Fibroblast of lung (primary cell): ENCODE measurements at regions not wholly inside any gene's neighbourhood (a gene's known extent, or its start where the extent isn't known, plus 50 kb on each side); places are given as distances from the start of the nearest gene placed in this dataset.

ENCODE experiments used
- DNase-seq, 2 donors: peaks; one replicate each; pipeline versions ENCODE4 v3.0.0 to v3.0.0-alpha.2; 2010; ENCODE audit warnings: low read depth in 2 of 2
- H2AFZ ChIP-seq: 2 replicates; pipeline ENCODE4 v1.5.1; 2012; ENCODE audit warnings: low read length, control low read depth, inconsistent platforms
- H3K27ac ChIP-seq: 2 replicates; pipeline ENCODE4 v1.5.1; 2011; ENCODE audit warnings: low read length, control low read depth; ENCODE audit not compliant: insufficient read depth
- H3K27me3 ChIP-seq: 2 replicates; pipeline ENCODE4 v1.5.1; 2011; ENCODE audit warnings: mild to moderate bottlenecking, low read length; ENCODE audit not compliant: control insufficient read depth, insufficient read depth
- H3K36me3 ChIP-seq: 2 replicates; pipeline ENCODE4 v1.5.1; 2011; ENCODE audit warnings: low read length; ENCODE audit not compliant: control insufficient read depth, insufficient read depth
- H3K4me1 ChIP-seq: 2 replicates; pipeline ENCODE4 v1.5.1; 2011; ENCODE audit warnings: low read length; ENCODE audit not compliant: control insufficient read depth, insufficient read depth; ENCODE audit errors: extremely low read depth
- H3K4me2 ChIP-seq: 2 replicates; pipeline ENCODE4 v1.5.1; 2011; ENCODE audit warnings: low read length, control low read depth; ENCODE audit not compliant: insufficient read depth; ENCODE audit errors: extremely low read depth
- H3K4me3 ChIP-seq, 4 experiments: fragments of 200-600 bp in 1 of 4; sonication (generic) in 1 of 4; replicated peaks in 1 of 4; 2 replicates each; pipeline ENCODE4 v1.5.1; 2011 to 2016; ENCODE audit warnings: low read length in 4 of 4, low read depth in 3 of 4, mild to moderate bottlenecking in 3 of 4, control low read depth in 2 of 4, inconsistent platforms in 1 of 4, mixed read lengths in 1 of 4; ENCODE audit not compliant: insufficient read depth in 1 of 4; ENCODE audit errors: control extremely low read depth in 1 of 4
- H3K79me2 ChIP-seq: 2 replicates; pipeline ENCODE4 v1.5.1; 2012; ENCODE audit warnings: mild to moderate bottlenecking, low read length, inconsistent platforms; ENCODE audit not compliant: control insufficient read depth, insufficient read depth
- H3K9ac ChIP-seq: 2 replicates; pipeline ENCODE4 v1.5.1; 2011; ENCODE audit warnings: mild to moderate bottlenecking, low read length, control low read depth; ENCODE audit not compliant: insufficient read depth
- H3K9me3 ChIP-seq: 2 replicates; pipeline ENCODE4 v1.5.1; 2012; ENCODE audit warnings: low read depth, low read length; ENCODE audit not compliant: control insufficient read depth, insufficient read depth
- H4K20me1 ChIP-seq: 2 replicates; pipeline ENCODE4 v1.5.1; 2011; ENCODE audit warnings: low read length; ENCODE audit not compliant: control insufficient read depth, insufficient read depth; ENCODE audit errors: extremely low read depth
- CTCF ChIP-seq, 2 donors: IDR thresholded peaks in 1 of 2; conservative IDR thresholded peaks in 1 of 2; 1 replicate in 1 of 2; 2 replicates in 1 of 2; pipeline ENCODE4 v1.5.1; 2011 to 2012; ENCODE audit warnings: low read length in 2 of 2, control low read depth in 1 of 2, inconsistent platforms in 1 of 2, low read depth in 1 of 2, mild to moderate bottlenecking in 1 of 2
- EZH2 ChIP-seq: IDR thresholded peaks from 2 replicates; pipeline ENCODE4 v1.5.1; 2012; ENCODE audit warnings: low read length, control low read depth, mild to moderate bottlenecking; ENCODE audit errors: missing control alignments

- H3K9me3 ChIP-seq = no peaks in the 10 kb centered on the region
- no peak overlapping the region for H3K4me2 ChIP-seq
- no peak overlapping the region for H2AFZ ChIP-seq
- no peaks in the 10 kb centered on the region for H3K4me1 ChIP-seq
- H3K27me3 ChIP-seq = no peaks in the 10 kb centered on the region
- H3K36me3 ChIP-seq = no peaks in the 10 kb centered on the region
- no peak for TF ChIP-seq CTCF (conservative IDR thresholded peaks at IDR 0.05 in 1 of 2, IDR thresholded peaks at IDR 0.05 in 1 of 2; ENCODE audit: low read depth in 1 of 2, low read length in 2 of 2)
- no peak for TF ChIP-seq EZH2
- H3K4me3 ChIP-seq = no peak overlapping the region
- H3K27ac ChIP-seq = no peak overlapping the region
- no peak for DNase-seq
- no peaks in the 10 kb centered on the region for H3K79me2 ChIP-seq
- no peak overlapping the region for H3K9ac ChIP-seq
- no peaks in the 10 kb centered on the region for H4K20me1 ChIP-seq
Observed at GRCh38 chr10:131568866-131569265, 257.3 kb upstream of the TCERG1L start.

- Histone ChIP-seq H3K27me3 (no peaks in the 10 kb centered on the region), H3K79me2 (no peaks in the 10 kb centered on the region), H3K4me3 (no peak overlapping the region), H4K20me1 (no peaks in the 10 kb centered on the region), H3K36me3 (no peaks in the 10 kb centered on the region), H3K4me2 (no peak overlapping the region), H3K9ac (no peak overlapping the region), H3K27ac (no peak overlapping the region), H2AFZ (no peak overlapping the region), H3K4me1 (no peaks in the 10 kb centered on the region), H3K9me3 (no peaks in the 10 kb centered on the region)
- no peak for TF ChIP-seq EZH2
- TF ChIP-seq CTCF (conservative IDR thresholded peaks at IDR 0.05 in 1 of 2, IDR thresholded peaks at IDR 0.05 in 1 of 2; ENCODE audit: low read depth in 1 of 2, low read length in 2 of 2) = no peak
- DNase-seq = no peak
Observed at GRCh38 chr10:131569851-131570715, 258.6 kb upstream of the TCERG1L start.

GRCh38 chr10:131570716-131571307 is 259.3 kb upstream of the TCERG1L start:
- no peak overlapping the region for H2AFZ ChIP-seq
- TF ChIP-seq CTCF (conservative IDR thresholded peaks at IDR 0.05 in 1 of 2, IDR thresholded peaks at IDR 0.05 in 1 of 2; ENCODE audit: low read depth in 1 of 2, low read length in 2 of 2) (no peak), EZH2 (no peak)
- H3K79me2 ChIP-seq = no peaks in the 10 kb centered on the region
- H3K27ac ChIP-seq = no peak overlapping the region
- no peak overlapping the region for H3K9ac ChIP-seq
- no peaks in the 10 kb centered on the region for H3K36me3 ChIP-seq
- H3K27me3 ChIP-seq = no peaks in the 10 kb centered on the region
- no peak overlapping the region for H3K4me3 ChIP-seq
- H3K4me2 ChIP-seq = no peak overlapping the region
- no peaks in the 10 kb centered on the region for H3K9me3 ChIP-seq
- no peak for DNase-seq
- H4K20me1 ChIP-seq = no peaks in the 10 kb centered on the region
- H3K4me1 ChIP-seq = no peaks in the 10 kb centered on the region
